Neural cell (in vitro differentiated cells): ENCODE measurements at regions not wholly inside any gene's neighbourhood (a gene's known extent, or its start where the extent isn't known, plus 50 kb on each side); places are given as distances from the start of the nearest gene placed in this dataset.

ENCODE experiments used
- H2AFZ ChIP-seq: fragments of 200-600, 300-800 bp; sonication (generic), shearing (Covaris generic); 2 replicates; pipeline ENCODE4 v1.6.0; 2014; ENCODE audit warnings: low read depth, mild to moderate bottlenecking, antibody characterized with exemption, low read length, moderate library complexity
- H3F3A ChIP-seq: fragments of 200-600 bp; shearing (Covaris generic); 2 replicates; pipeline ENCODE4 v1.6.1; 2016; ENCODE audit warnings: mild to moderate bottlenecking, moderate library complexity, mixed read lengths, antibody characterized with exemption, low read length; ENCODE audit not compliant: insufficient read depth, poor library complexity, severe bottlenecking
- H3K27ac ChIP-seq: fragments of 200-600, 300-800 bp; sonication (generic), shearing (Covaris generic); 2 replicates; pipeline ENCODE4 v1.5.1; 2014; ENCODE audit warnings: mild to moderate bottlenecking, low read length, moderate library complexity
- H3K27me3 ChIP-seq: fragments of 300-800, 200-600 bp; sonication (generic), shearing (Covaris generic); 2 replicates; pipeline ENCODE4 v1.6.0; 2014; ENCODE audit warnings: mild to moderate bottlenecking, low read depth, low read length, moderate library complexity; ENCODE audit not compliant: insufficient read depth
- H3K36me3 ChIP-seq: fragments of 300-800, 200-600 bp; sonication (generic), shearing (Covaris generic); 2 replicates; pipeline ENCODE4 v1.5.1; 2014; ENCODE audit warnings: mild to moderate bottlenecking, antibody characterized with exemption, low read length, moderate library complexity; ENCODE audit not compliant: insufficient read depth
- H3K4me2 ChIP-seq: fragments of 300-800, 200-600 bp; sonication (generic), shearing (Covaris generic); 2 replicates; pipeline ENCODE4 v1.6.0; 2014; ENCODE audit warnings: mild to moderate bottlenecking, low read length
- H3K4me3 ChIP-seq: fragments of 300-800, 200-600 bp; sonication (generic), shearing (Covaris generic); 2 replicates; pipeline ENCODE4 v1.5.1; 2014; ENCODE audit warnings: mild to moderate bottlenecking, low read length, moderate library complexity
- H3K79me2 ChIP-seq: fragments of 200-600 bp; shearing (Covaris generic); replicated peaks from 2 replicates; pipeline ENCODE4 v1.6.0; 2014; ENCODE audit warnings: mild to moderate bottlenecking, low read length, moderate library complexity; ENCODE audit not compliant: insufficient read depth
- H3K9ac ChIP-seq: fragments of 300-800, 200-600 bp; sonication (generic), shearing (Covaris generic); 2 replicates; pipeline ENCODE4 v1.6.1; 2016; ENCODE audit warnings: mild to moderate bottlenecking, low read length, mixed read lengths
- H3K9me2 ChIP-seq: fragments of 200-600 bp; shearing (Covaris generic); 2 replicates; pipeline ENCODE4 v1.6.1; 2016; ENCODE audit warnings: mild to moderate bottlenecking, low read length, mixed read lengths; ENCODE audit not compliant: insufficient read depth
- H3K9me3 ChIP-seq: fragments of 200-600, 300-800 bp; sonication (generic), shearing (Covaris generic); 2 replicates; pipeline ENCODE4 v1.6.1; 2016; ENCODE audit warnings: mild to moderate bottlenecking, mixed run types, low read length, moderate library complexity, mixed read lengths
- H4K20me1 ChIP-seq: fragments of 200-600 bp; shearing (Covaris generic); 2 replicates; pipeline ENCODE4 v1.6.1; 2016; ENCODE audit warnings: mild to moderate bottlenecking, mixed run types; ENCODE audit not compliant: insufficient read depth
- CTCF ChIP-seq: fragments of 450-650 bp; IDR thresholded peaks from 2 replicates; pipeline ENCODE4 v1.5.1; 2014; ENCODE audit warnings: antibody characterized with exemption, mild to moderate bottlenecking, moderate library complexity; ENCODE audit not compliant: poor library complexity, severe bottlenecking
- EP300 ChIP-seq: fragments of 450-650 bp; conservative IDR thresholded peaks from 2 replicates; pipeline ENCODE4 v1.6.1; 2014; ENCODE audit warnings: antibody characterized with exemption, mild to moderate bottlenecking, moderate library complexity; ENCODE audit not compliant: poor library complexity, severe bottlenecking
- MXI1 ChIP-seq: fragments of 450-650 bp; conservative IDR thresholded peaks from 2 replicates; pipeline ENCODE4 v1.6.1; 2014; ENCODE audit warnings: antibody characterized with exemption, mild to moderate bottlenecking; ENCODE audit not compliant: poor library complexity, severe bottlenecking
- RAD21 ChIP-seq: fragments of 450-650 bp; conservative IDR thresholded peaks from 2 replicates; pipeline ENCODE4 v1.6.1; 2014; ENCODE audit warnings: antibody characterized with exemption, mild to moderate bottlenecking, moderate library complexity
- REST ChIP-seq: IDR thresholded peaks from 2 replicates; pipeline ENCODE4 v1.6.1; 2012; ENCODE audit warnings: borderline replicate concordance
- SMC3 ChIP-seq: fragments of 450-650 bp; conservative IDR thresholded peaks from 2 replicates; pipeline ENCODE4 v1.6.1; 2014; ENCODE audit warnings: antibody characterized with exemption, mild to moderate bottlenecking, moderate library complexity; ENCODE audit not compliant: poor library complexity
- TAF1 ChIP-seq: IDR thresholded peaks from 2 replicates; pipeline ENCODE4 v1.6.1; 2012; ENCODE audit warnings: low read depth

- no peaks in the 10 kb centered on the region for H3K9me2 ChIP-seq
- TF ChIP-seq SMC3, result no peak
- H3K36me3 ChIP-seq, result no peaks in the 10 kb centered on the region
- H3K4me2 ChIP-seq, result no peak overlapping the region
- no peak overlapping the region for H3K4me3 ChIP-seq
- no peaks in the 10 kb centered on the region for H3K27me3 ChIP-seq
- H3K9me3 ChIP-seq, result no peaks in the 10 kb centered on the region
- H3K9ac ChIP-seq, result no peak overlapping the region
- no peaks in the 10 kb centered on the region for H3K79me2 ChIP-seq
- H2AFZ ChIP-seq, result no peak overlapping the region
- H3K27ac ChIP-seq, result no peak overlapping the region
- no peaks in the 10 kb centered on the region for H3F3A ChIP-seq
- no peaks in the 10 kb centered on the region for H4K20me1 ChIP-seq
Observed at GRCh38 chr11:134883484-134883883, 471.4 kb upstream of the B3GAT1 start.

- Histone ChIP-seq H2AFZ (no peak overlapping the region), H3K9me3 (no peaks in the 10 kb centered on the region), H3K79me2 (no peaks in the 10 kb centered on the region)
Observed at GRCh38 chr11:134882671-134883297, 470.7 kb upstream of the B3GAT1 start.

GRCh38 chr11:134882141-134882540 lies 470.1 kb upstream of the B3GAT1 start:
- Histone ChIP-seq H3K9ac (no peak overlapping the region), H3K9me2 (no peaks in the 10 kb centered on the region), H2AFZ (no peak overlapping the region), H3K4me2 (no peak overlapping the region), H3K4me3 (no peak overlapping the region), H3K79me2 (no peaks in the 10 kb centered on the region), H3K27me3 (no peaks in the 10 kb centered on the region), H4K20me1 (no peaks in the 10 kb centered on the region), H3K27ac (no peak overlapping the region), H3F3A (no peaks in the 10 kb centered on the region), H3K36me3 (no peaks in the 10 kb centered on the region), H3K9me3 (no peaks in the 10 kb centered on the region)
- TF ChIP-seq TAF1 (no peak), MXI1 (no peak)

More at GRCh38 chr11:134882671-134883297, 470.7 kb upstream of the B3GAT1 start:
- H3F3A ChIP-seq, result no peaks in the 10 kb centered on the region
- no peak overlapping the region for H3K4me3 ChIP-seq
- H3K27ac ChIP-seq, result no peak overlapping the region
- H3K9me2 ChIP-seq, result no peaks in the 10 kb centered on the region
- no peak overlapping the region for H3K9ac ChIP-seq
- no peaks in the 10 kb centered on the region for H4K20me1 ChIP-seq
- H3K27me3 ChIP-seq, result no peaks in the 10 kb centered on the region
- TF ChIP-seq REST, result no peak
- TF ChIP-seq TAF1, result no peak
- H3K36me3 ChIP-seq, result no peaks in the 10 kb centered on the region
- H3K4me2 ChIP-seq, result no peak overlapping the region

- H3K9me3 ChIP-seq, result no peaks in the 10 kb centered on the region
- H3K27ac ChIP-seq, result no peak overlapping the region
- H3K79me2 ChIP-seq, result no peaks in the 10 kb centered on the region
- H2AFZ ChIP-seq, result no peak overlapping the region
- no peaks in the 10 kb centered on the region for H3K27me3 ChIP-seq
- no peaks in the 10 kb centered on the region for H4K20me1 ChIP-seq
- H3K4me2 ChIP-seq, result no peak overlapping the region
- no peak overlapping the region for H3K9ac ChIP-seq
- no peaks in the 10 kb centered on the region for H3K9me2 ChIP-seq
- TF ChIP-seq REST (no peak), CTCF (no peak), SMC3 (no peak), EP300 (no peak), TAF1 (no peak), RAD21 (no peak), MXI1 (no peak)
- H3F3A ChIP-seq, result no peaks in the 10 kb centered on the region
- no peak overlapping the region for H3K4me3 ChIP-seq
- no peaks in the 10 kb centered on the region for H3K36me3 ChIP-seq
Observed at GRCh38 chr11:134880788-134881187, 468.7 kb upstream of the B3GAT1 start.
